ENCODE measurements at regions not wholly inside any gene's neighbourhood (a gene's known extent, or its start where the extent isn't known, plus 50 kb on each side); places are given as distances from the start of the nearest gene placed in this dataset.

DNA sequence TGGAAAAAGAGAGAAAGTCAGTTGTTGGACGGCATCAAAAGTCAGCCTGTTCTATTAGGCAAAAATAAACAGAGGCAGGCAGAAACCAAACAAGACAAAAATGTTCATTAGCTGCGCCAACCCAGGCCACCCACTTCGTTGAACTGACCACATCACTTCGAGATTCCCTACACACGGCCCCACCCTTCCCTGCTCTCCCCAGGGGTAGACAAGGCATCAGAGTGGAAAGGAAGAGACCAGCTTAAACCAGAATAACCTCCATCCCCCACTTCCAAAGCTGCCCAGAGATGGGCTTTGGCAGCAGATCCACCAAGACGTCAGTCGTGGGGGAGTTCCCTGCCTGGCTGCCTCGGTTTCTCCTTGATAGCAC is 204.6 kb upstream of the TSHZ3 start:
- in situ Hi-C loops (cut with HindIII; ENCODE audit: low sequenced_read_pairs) = no loop called here

DNA sequence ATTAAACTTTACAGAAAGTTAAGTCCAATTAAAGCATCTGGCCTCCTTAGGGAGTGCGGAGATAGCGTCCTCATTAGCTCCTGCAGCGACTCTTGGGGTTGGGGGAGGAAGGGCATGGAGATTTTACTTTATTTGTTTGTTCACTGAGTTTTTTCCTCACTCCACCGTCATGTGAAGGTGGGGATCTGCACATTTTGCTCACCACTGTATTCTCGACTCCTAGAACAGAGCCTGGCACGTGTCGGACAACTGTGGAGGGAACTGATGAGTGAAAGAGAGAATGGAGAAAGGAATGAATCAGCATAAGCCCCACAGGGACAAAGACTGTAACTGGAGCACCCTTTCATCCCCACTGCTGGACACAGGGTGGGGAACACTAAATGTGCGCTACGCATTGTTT is 205.1 kb upstream of the TSHZ3 start:
- in situ Hi-C loops (cut with HindIII; ENCODE audit: low sequenced_read_pairs) = no loop called here

DNA sequence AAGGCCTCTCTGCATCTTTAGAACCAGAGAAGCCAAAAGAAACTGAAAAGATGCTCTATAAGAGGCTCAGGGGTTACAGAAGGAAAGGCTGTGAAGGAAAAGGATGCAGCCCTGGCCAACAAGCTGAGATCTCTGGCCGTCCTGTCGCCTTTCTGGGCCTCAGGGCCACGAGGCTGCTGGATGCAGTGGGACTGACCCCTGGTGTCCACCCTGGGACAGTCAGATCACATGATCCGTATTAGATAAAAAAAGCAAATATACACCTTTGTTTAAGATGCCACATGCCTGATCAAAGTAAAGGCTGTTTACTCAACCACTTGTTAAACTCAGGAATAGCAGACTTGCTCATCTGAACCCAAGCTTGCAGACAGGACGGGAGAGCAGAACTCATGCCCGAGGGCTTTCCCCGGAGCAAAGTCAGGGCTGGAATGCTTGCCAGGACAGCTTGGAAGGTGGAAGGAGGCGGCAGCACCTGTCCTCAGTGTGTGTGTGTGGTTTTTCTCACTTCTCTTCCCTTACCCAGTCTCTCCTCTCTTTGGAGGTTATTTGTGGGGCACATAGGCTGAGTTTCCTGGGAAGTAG is 206.5 kb upstream of the TSHZ3 start:
- in situ Hi-C loops (cut with HindIII; ENCODE audit: low sequenced_read_pairs) = no loop called here

DNA sequence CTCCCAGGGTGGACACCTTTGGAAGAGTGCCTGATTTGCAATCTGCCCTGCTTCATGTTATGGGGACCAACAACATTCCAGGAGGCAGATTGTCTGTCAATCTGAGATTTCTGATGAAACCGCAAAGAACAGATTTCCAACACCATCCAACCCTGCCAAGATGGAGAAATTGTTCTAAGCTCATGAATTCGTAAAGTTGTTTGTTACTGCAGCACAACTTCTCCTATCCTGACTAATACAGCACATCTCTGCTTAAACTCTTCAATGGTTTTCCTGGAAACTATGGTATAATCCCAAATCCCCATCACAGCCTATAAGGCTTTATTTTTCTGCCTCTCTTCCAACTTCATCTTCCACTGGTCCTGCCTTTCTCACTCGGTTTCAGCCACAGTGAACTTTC is 210.3 kb upstream of the TSHZ3 start:
- in situ Hi-C loops (cut with HindIII; ENCODE audit: low sequenced_read_pairs) = no loop called here

DNA sequence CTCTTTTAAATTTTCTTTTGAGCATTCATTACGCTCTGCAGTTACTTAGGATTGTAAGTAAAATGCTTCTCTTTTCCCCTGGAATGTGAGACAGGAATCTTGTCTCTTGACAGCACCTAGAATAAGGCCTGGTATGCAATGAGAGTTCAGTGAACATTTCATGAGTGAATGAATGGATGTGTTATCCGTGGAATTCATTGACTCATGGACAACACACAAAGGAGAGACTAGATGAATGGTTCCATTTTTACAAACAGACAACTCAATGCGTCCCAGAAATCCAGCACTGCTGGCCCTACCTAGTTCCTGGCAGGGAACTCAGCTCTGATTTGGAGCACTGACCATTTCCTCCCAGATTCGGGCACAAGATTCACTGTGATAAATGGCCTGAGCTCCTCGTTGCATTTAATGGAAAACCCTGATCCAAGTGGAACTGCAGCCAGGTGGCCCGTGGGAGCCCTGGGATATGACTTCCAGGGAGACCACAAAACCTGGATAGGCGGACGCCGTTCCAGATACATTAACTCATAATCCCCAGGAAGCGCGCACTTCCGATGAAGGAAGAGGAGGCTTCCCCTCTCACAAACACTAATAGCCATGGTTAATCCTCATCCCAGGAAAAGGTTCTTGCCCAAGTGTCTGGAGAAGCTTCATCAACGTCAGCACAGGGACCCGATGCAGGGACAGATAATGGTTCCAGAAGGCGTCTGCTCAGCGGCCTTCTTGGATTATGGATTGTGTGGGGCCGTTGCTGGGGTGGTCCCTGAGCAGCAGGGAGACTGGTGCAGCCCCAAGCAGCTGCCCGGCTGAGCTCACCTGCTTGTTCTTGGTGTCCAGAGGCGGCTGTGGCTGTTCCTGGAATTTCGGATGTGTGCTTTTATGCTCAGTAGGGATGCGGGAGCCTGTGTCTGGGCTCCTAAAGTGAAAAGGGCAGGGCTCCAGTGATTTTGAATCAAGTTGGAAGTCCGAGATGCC is 211.1 kb upstream of the TSHZ3 start:
- in situ Hi-C loops (cut with HindIII; ENCODE audit: low sequenced_read_pairs) = no loop called here

DNA sequence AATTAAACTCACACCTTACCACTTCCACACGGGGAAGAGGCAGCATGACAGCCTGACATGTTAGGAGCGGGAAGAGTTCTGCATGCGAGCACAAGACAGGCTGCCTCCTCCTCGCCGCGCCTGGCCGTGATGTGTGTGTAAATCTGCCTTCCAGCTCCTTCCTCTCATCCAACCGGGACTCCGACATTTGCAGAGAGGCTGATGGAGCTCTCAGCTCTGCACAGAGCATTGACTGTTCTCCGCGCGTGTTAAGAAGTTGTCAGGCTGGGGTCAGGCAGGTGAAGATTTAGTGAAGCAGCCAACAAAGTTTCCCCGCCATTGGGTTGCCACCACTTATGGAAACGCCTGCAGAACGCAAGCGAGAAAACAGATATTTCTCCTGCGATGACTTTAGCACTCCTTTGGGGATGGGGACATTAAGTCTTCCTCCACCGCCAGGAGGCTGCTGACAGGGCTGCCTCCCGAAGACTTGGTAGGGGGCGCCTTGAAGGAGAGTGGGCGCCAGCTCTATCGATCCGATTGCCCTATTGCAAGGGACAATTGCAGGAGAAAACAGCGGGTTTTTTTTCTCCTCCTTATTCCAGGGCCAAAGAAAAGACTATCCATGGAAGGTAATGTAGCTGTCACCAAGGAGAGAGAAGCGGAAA is 213.9 kb upstream of the TSHZ3 start:
- in situ Hi-C loops (cut with HindIII; ENCODE audit: low sequenced_read_pairs) = no loop called here

DNA sequence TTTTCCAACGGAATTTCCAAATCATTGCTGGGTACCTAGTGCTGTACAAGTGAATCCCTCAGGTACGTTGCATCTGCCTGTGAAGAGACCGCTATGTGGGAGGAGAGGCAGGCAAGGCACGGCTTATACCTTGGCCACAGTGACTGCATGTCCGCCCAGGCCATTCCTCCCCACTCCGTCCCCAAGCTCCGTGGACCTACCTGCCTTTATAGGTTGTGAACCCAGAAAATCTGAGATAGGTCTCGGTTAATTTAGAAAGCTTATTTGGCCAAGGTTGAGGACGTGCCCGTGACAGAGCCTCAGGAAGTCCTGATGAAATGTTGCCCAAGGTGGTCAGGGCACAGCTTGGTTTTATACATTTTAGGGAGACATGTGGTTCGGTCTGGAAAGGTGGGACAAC is 218.5 kb upstream of the TSHZ3 start:
- in situ Hi-C loops (cut with HindIII; ENCODE audit: low sequenced_read_pairs) = no loop called here

DNA sequence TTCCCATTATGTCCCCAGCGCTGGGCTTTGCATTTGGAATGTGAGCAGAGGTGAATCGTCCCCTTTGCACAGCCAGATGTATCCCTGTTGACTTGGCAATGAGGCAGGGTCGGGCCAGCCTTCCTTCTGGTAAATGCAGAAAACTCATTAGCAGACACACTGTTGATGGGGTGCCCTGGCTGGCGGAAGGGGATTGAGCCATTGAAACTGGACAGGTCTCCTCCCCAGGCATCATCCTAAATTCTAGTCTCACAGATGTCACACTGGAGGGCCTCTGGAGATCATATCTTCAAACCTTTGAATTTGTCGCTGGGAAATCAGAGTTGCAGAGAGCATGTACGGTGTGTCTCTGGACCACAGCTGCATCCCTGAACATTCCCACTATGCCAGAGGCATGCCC is 219.5 kb upstream of the TSHZ3 start:
- in situ Hi-C loops (cut with HindIII; ENCODE audit: low sequenced_read_pairs) = no loop called here

DNA sequence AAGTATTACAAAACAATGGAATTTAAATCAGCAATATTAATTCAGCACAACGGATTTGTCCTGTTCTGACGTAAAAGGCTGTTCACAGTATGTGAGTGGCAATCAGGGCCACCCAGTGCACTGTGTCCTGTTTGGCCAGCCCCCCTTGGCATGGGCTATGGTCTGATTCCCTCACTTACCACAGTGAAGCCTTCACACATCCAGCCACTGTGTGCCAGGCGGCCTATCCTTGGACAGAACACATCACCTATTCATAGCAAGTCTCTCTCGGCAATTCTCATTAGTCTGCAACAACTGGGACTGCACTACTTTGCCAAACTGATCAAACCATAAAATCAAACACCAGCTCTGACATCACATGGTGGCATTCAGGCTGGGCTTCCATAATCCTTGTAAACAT is 221.5 kb upstream of the TSHZ3 start:
- in situ Hi-C loops (cut with HindIII; ENCODE audit: low sequenced_read_pairs) = no loop called here

DNA sequence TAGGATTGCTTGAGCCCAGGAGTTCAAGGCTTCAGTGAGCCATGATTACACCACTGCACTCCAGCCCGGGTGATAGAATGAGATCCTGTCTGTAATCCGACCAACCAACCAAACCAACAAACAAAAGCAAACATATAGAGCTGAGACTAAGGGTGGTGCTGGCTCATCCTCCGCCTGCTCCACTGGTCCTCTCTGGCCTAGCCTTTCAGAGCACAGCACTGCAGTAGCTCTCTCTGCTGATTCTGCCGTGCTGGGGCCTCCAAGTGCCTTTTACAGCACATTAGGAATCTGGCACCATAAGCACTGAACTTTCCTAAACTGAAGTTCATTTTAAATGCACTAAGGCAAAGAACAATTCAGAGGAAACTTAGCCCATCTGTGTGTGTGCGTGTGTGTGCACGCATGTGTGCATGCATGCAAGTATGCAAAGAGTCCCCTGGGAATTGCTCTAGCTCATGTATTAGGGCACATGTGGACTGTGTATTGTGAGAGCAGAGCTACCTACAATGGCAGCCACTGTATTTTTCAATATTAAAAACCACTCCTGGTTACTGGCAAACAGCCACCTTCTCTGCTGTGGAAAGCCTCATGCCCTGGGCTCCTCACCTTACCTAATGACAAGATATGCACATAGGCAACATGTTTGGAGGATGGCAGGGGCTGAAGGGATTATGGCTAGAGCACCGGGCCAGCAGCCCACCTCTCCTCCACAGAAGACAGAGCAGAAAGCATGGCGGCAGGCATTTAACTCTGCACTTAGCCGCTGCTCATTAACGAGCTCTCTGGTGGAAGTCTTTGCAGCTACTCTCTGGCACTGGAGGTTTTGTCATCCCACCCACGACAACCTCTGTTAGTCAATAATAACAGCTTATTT is 223.1 kb upstream of the TSHZ3 start:
- in situ Hi-C loops (cut with HindIII; ENCODE audit: low sequenced_read_pairs) = no loop called here

DNA sequence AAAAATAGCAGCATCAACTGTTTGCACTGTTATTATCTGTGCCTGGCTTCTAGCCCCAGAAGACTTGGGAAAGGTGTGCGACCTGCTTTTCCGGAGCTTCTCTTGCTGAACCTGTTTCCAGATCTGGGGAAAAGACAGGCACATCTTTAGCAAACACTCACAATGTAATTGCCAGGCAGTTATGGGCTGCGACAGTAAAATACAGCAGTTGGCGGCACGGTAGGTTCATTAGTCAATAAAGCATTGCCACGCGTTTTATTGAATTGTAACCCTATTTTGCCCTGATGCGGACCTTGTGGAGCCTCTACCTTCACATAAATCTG is 223.7 kb upstream of the TSHZ3 start:
- in situ Hi-C loops (cut with HindIII; ENCODE audit: low sequenced_read_pairs) = no loop called here

DNA sequence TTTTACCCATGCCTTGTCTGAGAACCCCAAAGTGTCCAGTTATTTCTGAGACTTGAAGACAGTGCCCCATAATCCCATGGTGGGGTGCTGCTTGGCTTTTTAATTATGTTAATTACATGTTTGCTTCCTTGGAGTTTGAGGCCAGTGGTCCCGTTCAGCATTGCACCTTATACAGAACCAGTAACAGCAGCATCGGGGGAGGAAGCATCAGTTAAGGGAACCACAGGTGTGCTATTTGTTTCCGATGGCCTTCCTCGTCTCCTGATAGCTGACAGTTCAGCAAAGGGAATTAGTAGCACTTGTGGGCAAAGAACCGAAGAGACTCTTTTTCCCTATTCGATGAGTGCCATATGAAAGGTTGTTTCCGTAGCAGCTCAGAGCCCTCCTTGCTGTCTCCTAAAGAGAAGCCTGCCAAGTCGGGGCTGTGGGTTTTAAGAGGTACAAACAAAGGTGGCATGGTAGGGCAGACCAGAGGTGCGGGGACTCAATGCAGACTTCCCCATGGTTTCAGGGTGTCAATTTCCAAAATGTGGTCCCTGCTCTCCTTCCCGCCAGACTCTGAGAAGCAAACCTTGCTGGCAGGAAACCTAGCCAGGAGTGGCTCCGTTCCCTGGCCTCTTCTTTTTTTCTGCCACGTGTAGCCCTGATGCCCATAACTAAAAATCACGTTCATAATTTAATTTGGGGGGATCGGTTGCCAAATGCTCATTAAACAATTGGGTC is 225.2 kb upstream of the TSHZ3 start:
- in situ Hi-C loops (cut with HindIII; ENCODE audit: low sequenced_read_pairs) = no loop called here

DNA sequence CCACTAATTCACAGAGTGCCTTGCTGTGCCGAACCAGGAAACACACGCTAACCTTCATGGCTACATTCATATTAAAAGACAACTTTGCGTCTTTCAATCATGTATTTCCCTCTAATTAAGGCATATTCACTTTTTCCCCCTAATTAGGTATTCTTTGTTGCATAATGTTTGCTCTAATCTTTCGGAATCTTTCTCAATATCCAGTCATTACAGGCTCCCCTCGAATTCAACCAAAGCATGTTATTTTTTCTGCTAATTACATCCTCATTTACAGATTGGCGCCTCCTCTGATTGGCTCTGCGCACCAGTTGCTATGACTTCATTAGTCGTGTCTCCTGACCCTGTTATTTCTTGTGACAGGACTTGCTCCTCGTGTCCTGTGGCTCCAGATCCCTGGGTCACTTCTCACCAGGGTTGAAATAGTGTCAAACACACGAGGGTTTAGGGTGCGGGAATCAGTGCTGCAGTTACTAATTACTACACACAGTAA is 226.7 kb upstream of the TSHZ3 start:
- in situ Hi-C loops (cut with HindIII; ENCODE audit: low sequenced_read_pairs) = no loop called here

DNA sequence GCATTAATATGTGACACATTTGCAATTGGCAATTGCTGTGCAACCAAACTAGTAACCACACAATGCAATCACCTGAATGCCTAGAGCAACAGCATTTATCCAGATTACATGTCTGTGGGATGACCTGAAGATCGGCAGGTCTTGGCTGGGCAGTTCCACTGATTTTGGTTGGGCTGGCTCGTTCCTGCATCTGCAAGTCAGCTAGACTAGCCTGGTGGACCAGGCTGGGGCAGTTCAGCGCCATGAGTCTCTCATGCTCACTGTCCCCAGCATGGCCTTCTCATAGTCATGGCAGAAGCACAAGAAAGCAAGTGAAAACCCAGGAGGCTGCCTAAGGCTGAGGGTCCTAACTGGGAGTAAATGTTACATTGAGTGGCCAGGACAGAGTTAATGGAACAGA is 229.1 kb upstream of the TSHZ3 start:
- in situ Hi-C loops (cut with HindIII; ENCODE audit: low sequenced_read_pairs) = no loop called here

DNA sequence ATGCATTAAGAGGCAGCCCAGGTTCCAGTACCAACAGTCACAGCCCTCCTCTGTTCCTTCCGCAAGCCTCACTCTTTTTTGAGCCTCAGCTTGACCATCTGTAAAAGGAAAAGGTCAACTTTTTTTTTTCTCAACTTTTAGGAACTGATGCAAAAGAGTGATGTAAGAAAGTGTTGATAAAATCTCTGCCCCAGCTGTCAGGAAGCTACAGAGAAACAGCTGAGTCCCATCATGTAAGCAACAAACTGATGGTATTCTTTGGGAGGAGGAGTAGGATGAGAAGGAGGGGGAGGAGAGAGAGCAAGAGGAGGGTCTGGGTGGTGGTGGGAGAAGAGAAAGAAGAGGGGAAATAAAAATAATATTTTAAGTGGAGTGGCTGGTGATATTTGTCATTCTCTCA is 233.9 kb upstream of the TSHZ3 start:
- in situ Hi-C loops (cut with HindIII; ENCODE audit: low sequenced_read_pairs) = no loop called here

DNA sequence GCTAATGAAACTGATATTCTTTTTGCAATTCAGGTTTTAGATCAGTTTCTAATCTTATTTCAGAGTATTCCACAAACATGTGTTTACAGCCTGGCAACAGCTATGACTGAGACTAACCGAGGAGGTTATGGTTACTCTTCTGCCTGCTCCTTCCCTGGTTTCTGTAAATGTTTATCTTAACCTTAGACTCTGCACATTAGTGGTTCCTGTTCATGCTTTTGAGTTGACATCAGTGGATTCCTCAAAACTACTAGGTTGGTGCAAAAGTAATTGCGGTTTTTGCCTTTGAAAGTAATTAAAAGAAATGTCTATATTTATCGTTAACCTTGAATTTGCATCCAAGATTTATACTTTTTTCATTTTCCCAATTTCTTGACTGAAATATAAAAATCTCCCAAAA is 237.0 kb upstream of the TSHZ3 start:
- in situ Hi-C loops (cut with HindIII; ENCODE audit: low sequenced_read_pairs) = no loop called here

DNA sequence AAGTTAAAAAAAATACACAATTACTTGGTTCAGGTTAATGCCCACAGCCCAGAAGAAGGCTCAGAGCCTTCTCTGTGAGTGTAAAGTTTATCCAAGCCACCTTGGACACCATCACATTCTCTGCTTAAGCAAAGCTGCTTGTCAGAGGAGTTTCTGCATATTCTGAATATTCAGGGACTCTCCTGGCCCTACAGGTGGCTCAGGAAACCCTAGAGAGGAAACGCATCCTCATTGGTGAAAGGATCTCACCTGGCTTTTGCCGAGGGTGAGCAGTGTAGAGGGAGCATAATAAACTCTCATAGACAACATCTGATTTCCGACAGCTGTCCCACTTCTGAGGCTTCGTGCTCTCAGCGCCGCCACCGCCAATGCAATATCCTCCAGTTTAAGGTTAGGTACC is 239.9 kb upstream of the TSHZ3 start:
- in situ Hi-C loops (cut with HindIII; ENCODE audit: low sequenced_read_pairs) = no loop called here

DNA sequence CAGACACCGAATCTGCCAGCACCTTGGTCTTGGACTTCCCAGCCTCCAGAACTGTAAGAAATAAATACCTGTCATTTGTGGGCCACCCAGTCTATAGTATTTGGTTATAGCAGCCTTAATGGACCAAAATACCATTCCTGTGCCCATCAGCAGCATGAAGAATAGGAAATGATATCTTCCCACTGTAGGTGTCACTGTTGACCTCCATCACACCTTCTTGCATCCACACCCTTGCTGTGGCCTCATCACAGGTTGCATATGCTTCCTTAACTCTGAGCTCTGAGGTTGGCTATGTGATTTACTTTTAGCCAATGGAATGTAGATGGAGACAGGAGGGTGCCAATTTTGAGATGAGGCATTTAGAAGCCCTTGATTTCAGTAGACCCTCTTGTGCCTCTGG is 242.0 kb upstream of the TSHZ3 start:
- in situ Hi-C loops (cut with HindIII; ENCODE audit: low sequenced_read_pairs) = no loop called here

DNA sequence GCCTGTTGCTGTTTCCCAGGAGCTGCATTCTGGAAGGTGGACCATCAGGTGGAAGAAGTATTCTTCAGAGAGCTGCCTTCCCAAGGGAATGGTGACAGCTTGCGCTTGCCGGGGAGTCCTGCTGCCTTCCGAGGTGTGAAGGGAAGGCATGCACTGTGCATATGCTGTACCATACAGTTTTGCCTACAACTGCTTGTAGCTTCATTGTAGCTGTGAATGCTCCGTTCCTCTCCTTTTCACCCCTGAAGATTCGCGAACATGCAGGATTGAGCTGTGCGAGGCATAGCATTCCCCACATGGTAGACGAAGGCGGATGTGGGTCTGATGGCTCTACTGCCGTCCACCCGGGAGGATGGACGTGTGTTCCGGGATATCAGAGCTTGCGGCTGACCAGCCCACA is 243.2 kb upstream of the TSHZ3 start:
- in situ Hi-C loops (cut with HindIII; ENCODE audit: low sequenced_read_pairs) = no loop called here

DNA sequence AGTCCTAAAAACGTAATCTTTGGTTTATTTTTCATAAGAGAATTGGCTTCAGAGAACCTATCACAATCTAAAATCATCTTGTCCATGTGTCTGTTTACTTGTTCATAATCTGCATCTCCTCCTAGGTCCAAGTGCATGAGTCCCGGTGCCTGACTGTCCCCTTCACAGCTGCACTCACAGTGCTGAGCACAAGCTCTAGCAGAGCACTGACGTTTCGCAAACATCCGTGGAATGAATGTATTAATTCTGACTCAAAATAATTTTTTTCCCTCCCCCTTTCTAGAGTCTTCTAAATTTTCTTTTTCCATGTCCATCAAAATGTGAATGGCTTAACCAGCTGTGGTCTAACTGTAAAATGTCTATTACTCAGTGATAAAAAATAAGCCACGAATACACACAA is 245.5 kb upstream of the TSHZ3 start:
- in situ Hi-C loops (cut with HindIII; ENCODE audit: low sequenced_read_pairs) = no loop called here

DNA sequence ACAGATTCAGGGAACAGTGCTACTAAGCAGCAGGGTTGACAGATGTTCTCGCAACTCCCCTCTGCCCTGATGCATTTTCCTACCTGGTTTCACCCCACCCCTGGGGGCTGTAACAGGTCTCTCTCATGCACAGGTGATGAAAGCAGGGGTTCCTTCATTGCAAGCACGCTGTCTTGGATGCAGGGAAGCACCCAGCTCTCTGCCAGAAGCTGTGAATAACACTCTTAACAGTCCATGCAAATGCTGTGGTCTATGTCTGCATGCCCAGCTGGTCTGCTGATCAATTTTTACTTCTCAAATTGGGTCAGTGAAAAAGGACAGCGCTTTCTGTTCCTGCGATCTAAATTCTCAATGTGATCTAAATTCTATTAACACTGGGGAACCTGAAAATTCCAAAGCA is 246.3 kb upstream of the TSHZ3 start:
- in situ Hi-C loops (cut with HindIII; ENCODE audit: low sequenced_read_pairs) = no loop called here

Measured in DLD1 (cell line).